Endothelial cell of umbilical vein (primary cell): ENCODE measurements at regions not wholly inside any gene's neighbourhood (a gene's known extent, or its start where the extent isn't known, plus 50 kb on each side); places are given as distances from the start of the nearest gene placed in this dataset.
A peak's percentile ranks its signal among the peaks of the same experiment; 100 is the strongest.

Experiments
- BruUV-seq: library from RNA; stranded (reverse); fragments of 400-500 nt; replicated peaks from 2 replicates; lab custom pipeline; 2021; lab: Mats Ljungman, UMichigan
- CTCF ChIA-PET: fragments of 300-600, 350-600 bp; sonication (Branson Sonifier 250); formaldehyde crosslinking; loops from one replicate; lab custom pipeline; 2021; ENCODE audit warnings: antibody characterized with exemption, inconsistent platforms; lab: Charles Lee
- POLR2A ChIA-PET: fragments of 300-600, 350-600 bp; sonication (Branson Sonifier 250); formaldehyde crosslinking; loops from one replicate; lab custom pipeline; 2021; ENCODE audit warnings: antibody characterized with exemption, inconsistent platforms; lab: Charles Lee
- DNase-seq: peaks from one replicate; pipeline ENCODE4 v3.0.0-alpha.2; 2011; ENCODE audit warnings: low read depth, low spot score
- FAIRE-seq: peaks from 2 replicates; lab custom pipeline; 2011; peaks lifted over from hg19 to GRCh38; lab: Jason Lieb, UNC
- H2AFZ ChIP-seq: 2 replicates; pipeline ENCODE4 v1.6.0; 2012; ENCODE audit warnings: low read depth, low read length, control low read depth, inconsistent platforms
- H3K27ac ChIP-seq: 2 replicates; pipeline ENCODE4 v1.5.1; 2011; ENCODE audit warnings: low read depth, mild to moderate bottlenecking, control low read depth, low read length, moderate library complexity; ENCODE audit not compliant: insufficient read depth
- H3K27me3 ChIP-seq, 2 experiments: 2 replicates each; pipeline versions ENCODE4 v1.6.0 to v1.6.1; 2011; ENCODE audit warnings: low read length in 2 of 2, mixed read lengths in 1 of 2; ENCODE audit not compliant: control insufficient read depth in 2 of 2, insufficient read depth in 2 of 2
- H3K36me3 ChIP-seq, 2 experiments: 2 replicates in 1 of 2; 3 replicates in 1 of 2; pipeline ENCODE4 v1.5.1; 2011; ENCODE audit warnings: low read length in 2 of 2, mild to moderate bottlenecking in 1 of 2, moderate library complexity in 1 of 2; ENCODE audit not compliant: control insufficient read depth in 2 of 2, insufficient read depth in 2 of 2; ENCODE audit errors: extremely low read depth in 1 of 2
- H3K4me1 ChIP-seq: 3 replicates; pipeline ENCODE4 v1.5.1; 2011; ENCODE audit warnings: mild to moderate bottlenecking, low read length; ENCODE audit not compliant: control insufficient read depth, insufficient read depth; ENCODE audit errors: extremely low read depth
- H3K4me2 ChIP-seq: 2 replicates; pipeline ENCODE4 v1.6.1; 2011; ENCODE audit warnings: low read length, control low read depth, mixed read lengths; ENCODE audit not compliant: insufficient read depth
- H3K4me3 ChIP-seq, 3 experiments: fragments of 200-600 bp in 1 of 3; sonication (generic), shearing (Covaris generic) in 1 of 3; replicated peaks in 1 of 3; 2 replicates each; pipeline ENCODE4 v1.5.1; 2011 to 2016; ENCODE audit warnings: control low read depth in 3 of 3, low read length in 3 of 3, mild to moderate bottlenecking in 2 of 3, inconsistent platforms in 1 of 3, low read depth in 1 of 3, moderate library complexity in 1 of 3; ENCODE audit not compliant: insufficient read depth in 1 of 3
- H3K79me2 ChIP-seq: 2 replicates; pipeline ENCODE4 v1.6.0; 2012; ENCODE audit warnings: low read length, inconsistent platforms; ENCODE audit not compliant: control insufficient read depth, insufficient read depth
- H3K9ac ChIP-seq: replicated peaks from 2 replicates; pipeline ENCODE3; 2011; ENCODE audit warnings: low read length, control low read depth; ENCODE audit not compliant: insufficient read depth; ENCODE audit errors: extremely low read depth
- H3K9me1 ChIP-seq: replicated peaks from 3 replicates; pipeline ENCODE4 v1.6.0; 2011; ENCODE audit warnings: mild to moderate bottlenecking, low read length; ENCODE audit not compliant: control insufficient read depth, insufficient read depth; ENCODE audit errors: extremely low read depth
- H3K9me3 ChIP-seq: replicated peaks from 2 replicates; pipeline ENCODE4 v1.5.1; 2012; ENCODE audit warnings: low read length, inconsistent platforms; ENCODE audit not compliant: control insufficient read depth, insufficient read depth
- H4K20me1 ChIP-seq: replicated peaks from 2 replicates; pipeline ENCODE3; 2011; ENCODE audit warnings: mild to moderate bottlenecking, low read length; ENCODE audit not compliant: control insufficient read depth, insufficient read depth; ENCODE audit errors: extremely low read depth
- EZH2 ChIP-seq: IDR thresholded peaks from 2 replicates; pipeline ENCODE4 v1.6.1; 2012; ENCODE audit warnings: borderline replicate concordance, low read depth, mild to moderate bottlenecking, moderate library complexity, low read length, inconsistent platforms; ENCODE audit not compliant: severe bottlenecking
- FOS ChIP-seq: IDR thresholded peaks from 2 replicates; pipeline ENCODE4 v1.6.1; 2011; ENCODE audit warnings: mild to moderate bottlenecking, low read length, moderate library complexity, borderline replicate concordance; ENCODE audit not compliant: insufficient read depth
- GATA2 ChIP-seq: IDR thresholded peaks from 2 replicates; pipeline ENCODE4 v1.7.0; 2011; ENCODE audit warnings: low read depth, mild to moderate bottlenecking, moderate library complexity, mixed read lengths, low read length; ENCODE audit not compliant: insufficient read length, insufficient read depth
- JUN ChIP-seq: IDR thresholded peaks from 2 replicates; pipeline ENCODE4 v1.6.1; 2011; ENCODE audit warnings: borderline replicate concordance, low read depth; ENCODE audit not compliant: insufficient read length, insufficient read depth
- MYC ChIP-seq: IDR thresholded peaks from one replicate; pipeline ENCODE4 v1.6.1; 2011; ENCODE audit warnings: mild to moderate bottlenecking, low read depth, low read length
- POLR2A ChIP-seq: IDR thresholded peaks from 2 replicates; pipeline ENCODE4 v1.6.1; 2012; ENCODE audit warnings: low read depth, mild to moderate bottlenecking, control low read depth, low read length
- POLR2AphosphoS5 ChIP-seq: IDR thresholded peaks from 2 replicates; pipeline ENCODE4 v1.6.1; 2012; ENCODE audit warnings: low read depth, mild to moderate bottlenecking, control low read depth, low read length, moderate library complexity; ENCODE audit not compliant: insufficient read depth
- dilution Hi-C: fragments of 300-500 bp; cut with MboI; formaldehyde crosslinking; loops from one replicate; pipeline ENCODE4 v1.15.0; 2019; ENCODE audit warnings: low sequenced_read_pairs; ENCODE audit not compliant: extremely low pct_ligation_motif_present
- intact Hi-C: fragments of 100-400 bp; cut with micrococcal nuclease; formaldehyde crosslinking; loops from one replicate; pipeline ENCODE4 v1.10.0; 2022
- TF ChIP-seq, protein P1 (sequence below), 2 donors: IDR thresholded peaks; 1 replicate in 1 of 2; 2 replicates in 1 of 2; pipeline ENCODE4 v1.5.1; 2011; ENCODE audit warnings: low read length in 2 of 2, mild to moderate bottlenecking in 2 of 2, moderate library complexity in 2 of 2, control low read depth in 1 of 2, inconsistent platforms in 1 of 2, low read depth in 1 of 2; ENCODE audit not compliant: insufficient read depth in 1 of 2; ENCODE audit errors: extremely low read depth in 1 of 2
- TF ChIP-seq, protein P2 (sequence below): IDR thresholded peaks from 2 replicates; pipeline ENCODE4 v1.6.1; 2011; ENCODE audit not compliant: insufficient read depth, insufficient read length

DNA sequence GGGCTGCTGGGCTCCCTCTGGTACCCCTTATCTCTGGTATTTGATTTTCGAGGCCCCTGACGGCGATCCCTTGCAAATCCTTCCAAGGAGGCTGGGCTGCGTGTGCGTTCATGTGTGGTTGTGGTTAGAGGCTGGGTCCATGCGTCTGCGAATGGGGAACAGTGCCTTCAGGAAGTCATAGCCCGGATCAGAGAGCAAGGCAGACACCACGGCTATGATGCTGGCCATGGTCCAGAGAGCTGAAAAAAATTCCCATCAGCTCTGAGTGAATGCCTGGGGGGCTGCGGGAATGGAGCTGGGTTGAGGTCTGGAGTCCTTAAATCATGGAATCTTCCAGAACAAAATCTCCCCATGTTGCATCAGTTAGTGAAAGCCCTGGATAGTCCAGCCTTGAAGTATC is 145.5 kb downstream of the ACKR3 start:
- no peaks in the 10 kb centered on the region for H3K36me3 ChIP-seq
- BruUV-seq, result no TSS peak
- no peak for DNase-seq
- H3K27me3 ChIP-seq, result no peaks in the 10 kb centered on the region
- no peak overlapping the region for H3K4me2 ChIP-seq
- POLR2A ChIA-PET, result no interaction called here
- TF ChIP-seq JUN (no peak), POLR2AphosphoS5 (no peak), FOS (no peak), MYC (no peak), EZH2 (no peak)
- TF ChIP-seq, protein P1, sequence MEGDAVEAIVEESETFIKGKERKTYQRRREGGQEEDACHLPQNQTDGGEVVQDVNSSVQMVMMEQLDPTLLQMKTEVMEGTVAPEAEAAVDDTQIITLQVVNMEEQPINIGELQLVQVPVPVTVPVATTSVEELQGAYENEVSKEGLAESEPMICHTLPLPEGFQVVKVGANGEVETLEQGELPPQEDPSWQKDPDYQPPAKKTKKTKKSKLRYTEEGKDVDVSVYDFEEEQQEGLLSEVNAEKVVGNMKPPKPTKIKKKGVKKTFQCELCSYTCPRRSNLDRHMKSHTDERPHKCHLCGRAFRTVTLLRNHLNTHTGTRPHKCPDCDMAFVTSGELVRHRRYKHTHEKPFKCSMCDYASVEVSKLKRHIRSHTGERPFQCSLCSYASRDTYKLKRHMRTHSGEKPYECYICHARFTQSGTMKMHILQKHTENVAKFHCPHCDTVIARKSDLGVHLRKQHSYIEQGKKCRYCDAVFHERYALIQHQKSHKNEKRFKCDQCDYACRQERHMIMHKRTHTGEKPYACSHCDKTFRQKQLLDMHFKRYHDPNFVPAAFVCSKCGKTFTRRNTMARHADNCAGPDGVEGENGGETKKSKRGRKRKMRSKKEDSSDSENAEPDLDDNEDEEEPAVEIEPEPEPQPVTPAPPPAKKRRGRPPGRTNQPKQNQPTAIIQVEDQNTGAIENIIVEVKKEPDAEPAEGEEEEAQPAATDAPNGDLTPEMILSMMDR (IDR thresholded peaks at IDR 0.05; ENCODE audit: extremely low read depth in 1 of 2, insufficient read depth in 1 of 2, low read depth in 1 of 2, low read length in 2 of 2), result no peak
- no peak overlapping the region for H2AFZ ChIP-seq
- H3K79me2 ChIP-seq, result no peaks in the 10 kb centered on the region
- dilution Hi-C loops (no loop called here), intact Hi-C loops (no loop called here)
- H4K20me1 ChIP-seq, result no peaks in the 10 kb centered on the region
- no peak for FAIRE-seq
- no peaks in the 10 kb centered on the region for H3K9me1 ChIP-seq
- no peak overlapping the region for H3K27ac ChIP-seq
- no peak overlapping the region for H3K9ac ChIP-seq
- no peak overlapping the region for H3K4me3 ChIP-seq
- CTCF ChIA-PET, result no interaction called here
- H3K4me1 ChIP-seq, result no peaks in the 10 kb centered on the region
- H3K9me3 ChIP-seq, result no peaks in the 10 kb centered on the region

DNA sequence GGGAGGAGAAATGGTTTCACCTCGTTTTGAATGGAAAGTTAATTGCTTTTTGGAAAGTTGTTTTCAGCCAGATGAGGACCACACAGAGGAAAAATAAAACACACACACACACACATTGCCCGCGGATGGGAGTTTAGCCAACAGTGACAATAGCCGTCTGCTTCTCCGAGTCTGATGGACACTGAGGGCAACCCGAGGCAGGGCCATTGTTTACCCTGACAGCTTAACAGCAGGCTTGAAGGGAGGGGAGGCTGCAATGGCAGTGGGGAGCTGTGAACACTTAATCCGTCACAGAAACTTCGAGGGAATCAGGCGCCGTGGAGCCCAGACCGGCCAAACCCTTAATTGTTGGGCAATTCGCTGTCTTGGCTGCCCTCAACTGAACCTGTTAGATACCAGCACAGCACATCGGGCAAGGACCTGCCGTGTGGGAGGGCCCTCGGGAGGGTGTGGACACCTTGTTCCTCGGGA is 145.9 kb downstream of the ACKR3 start:
- no peaks in the 10 kb centered on the region for H3K9me3 ChIP-seq
- H4K20me1 ChIP-seq, result no peaks in the 10 kb centered on the region
- BruUV-seq, result no TSS peak
- FAIRE-seq (no peak), DNase-seq (peak; percentile 28)
- H3K36me3 ChIP-seq, result no peaks in the 10 kb centered on the region
- no peak overlapping the region for H3K27ac ChIP-seq
- ChIA-PET POLR2A (no interaction called here), CTCF (no interaction called here)
- no peak overlapping the region for H3K4me2 ChIP-seq
- H3K79me2 ChIP-seq, result no peaks in the 10 kb centered on the region
- no peaks in the 10 kb centered on the region for H3K9me1 ChIP-seq
- no peaks in the 10 kb centered on the region for H3K4me1 ChIP-seq
- H2AFZ ChIP-seq, result no peak overlapping the region
- intact Hi-C loops (no loop called here), dilution Hi-C loops (no loop called here)
- TF ChIP-seq POLR2AphosphoS5, result no peak
- TF ChIP-seq POLR2A, result no peak
- TF ChIP-seq, protein P2, sequence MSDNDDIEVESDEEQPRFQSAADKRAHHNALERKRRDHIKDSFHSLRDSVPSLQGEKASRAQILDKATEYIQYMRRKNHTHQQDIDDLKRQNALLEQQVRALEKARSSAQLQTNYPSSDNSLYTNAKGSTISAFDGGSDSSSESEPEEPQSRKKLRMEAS, result no peak
- no peak for TF ChIP-seq EZH2
- TF ChIP-seq GATA2, result no peak
- TF ChIP-seq JUN, result no peak
- TF ChIP-seq, protein P1 (IDR thresholded peaks at IDR 0.05; ENCODE audit: extremely low read depth in 1 of 2, insufficient read depth in 1 of 2, low read depth in 1 of 2, low read length in 2 of 2), result no peak
- no peak for TF ChIP-seq MYC
- H3K9ac ChIP-seq, result no peak overlapping the region
- no peak overlapping the region for H3K4me3 ChIP-seq
- H3K27me3 ChIP-seq, result no peaks in the 10 kb centered on the region
